Endothelial cell of umbilical vein (primary cell): ENCODE measurements at regions not wholly inside any gene's neighbourhood (a gene's known extent, or its start where the extent isn't known, plus 50 kb on each side); places are given as distances from the start of the nearest gene placed in this dataset.

Source experiments
- BruUV-seq: library from RNA; stranded (reverse); fragments of 400-500 nt; replicated peaks from 2 replicates; lab custom pipeline; 2021; lab: Mats Ljungman, UMichigan
- CTCF ChIA-PET: fragments of 300-600, 350-600 bp; sonication (Branson Sonifier 250); formaldehyde crosslinking; loops from one replicate; lab custom pipeline; 2021; ENCODE audit warnings: antibody characterized with exemption, inconsistent platforms; lab: Charles Lee
- POLR2A ChIA-PET: fragments of 300-600, 350-600 bp; sonication (Branson Sonifier 250); formaldehyde crosslinking; loops from one replicate; lab custom pipeline; 2021; ENCODE audit warnings: antibody characterized with exemption, inconsistent platforms; lab: Charles Lee
- DNase-seq: peaks from one replicate; pipeline ENCODE4 v3.0.0-alpha.2; 2011; ENCODE audit warnings: low read depth, low spot score
- FAIRE-seq: peaks from 2 replicates; lab custom pipeline; 2011; peaks lifted over from hg19 to GRCh38; lab: Jason Lieb, UNC
- H2AFZ ChIP-seq: 2 replicates; pipeline ENCODE4 v1.6.0; 2012; ENCODE audit warnings: low read depth, low read length, control low read depth, inconsistent platforms
- H3K27ac ChIP-seq: 2 replicates; pipeline ENCODE4 v1.5.1; 2011; ENCODE audit warnings: low read depth, mild to moderate bottlenecking, control low read depth, low read length, moderate library complexity; ENCODE audit not compliant: insufficient read depth
- H3K27me3 ChIP-seq, 2 experiments: 2 replicates each; pipeline versions ENCODE4 v1.6.0 to v1.6.1; 2011; ENCODE audit warnings: low read length in 2 of 2, mixed read lengths in 1 of 2; ENCODE audit not compliant: control insufficient read depth in 2 of 2, insufficient read depth in 2 of 2
- H3K36me3 ChIP-seq, 2 experiments: 2 replicates in 1 of 2; 3 replicates in 1 of 2; pipeline ENCODE4 v1.5.1; 2011; ENCODE audit warnings: low read length in 2 of 2, mild to moderate bottlenecking in 1 of 2, moderate library complexity in 1 of 2; ENCODE audit not compliant: control insufficient read depth in 2 of 2, insufficient read depth in 2 of 2; ENCODE audit errors: extremely low read depth in 1 of 2
- H3K4me1 ChIP-seq: 3 replicates; pipeline ENCODE4 v1.5.1; 2011; ENCODE audit warnings: mild to moderate bottlenecking, low read length; ENCODE audit not compliant: control insufficient read depth, insufficient read depth; ENCODE audit errors: extremely low read depth
- H3K4me2 ChIP-seq: 2 replicates; pipeline ENCODE4 v1.6.1; 2011; ENCODE audit warnings: low read length, control low read depth, mixed read lengths; ENCODE audit not compliant: insufficient read depth
- H3K4me3 ChIP-seq, 3 experiments: fragments of 200-600 bp in 1 of 3; sonication (generic), shearing (Covaris generic) in 1 of 3; replicated peaks in 1 of 3; 2 replicates each; pipeline ENCODE4 v1.5.1; 2011 to 2016; ENCODE audit warnings: control low read depth in 3 of 3, low read length in 3 of 3, mild to moderate bottlenecking in 2 of 3, inconsistent platforms in 1 of 3, low read depth in 1 of 3, moderate library complexity in 1 of 3; ENCODE audit not compliant: insufficient read depth in 1 of 3
- H3K79me2 ChIP-seq: 2 replicates; pipeline ENCODE4 v1.6.0; 2012; ENCODE audit warnings: low read length, inconsistent platforms; ENCODE audit not compliant: control insufficient read depth, insufficient read depth
- H3K9ac ChIP-seq: replicated peaks from 2 replicates; pipeline ENCODE3; 2011; ENCODE audit warnings: low read length, control low read depth; ENCODE audit not compliant: insufficient read depth; ENCODE audit errors: extremely low read depth
- H3K9me1 ChIP-seq: replicated peaks from 3 replicates; pipeline ENCODE4 v1.6.0; 2011; ENCODE audit warnings: mild to moderate bottlenecking, low read length; ENCODE audit not compliant: control insufficient read depth, insufficient read depth; ENCODE audit errors: extremely low read depth
- H3K9me3 ChIP-seq: replicated peaks from 2 replicates; pipeline ENCODE4 v1.5.1; 2012; ENCODE audit warnings: low read length, inconsistent platforms; ENCODE audit not compliant: control insufficient read depth, insufficient read depth
- H4K20me1 ChIP-seq: replicated peaks from 2 replicates; pipeline ENCODE3; 2011; ENCODE audit warnings: mild to moderate bottlenecking, low read length; ENCODE audit not compliant: control insufficient read depth, insufficient read depth; ENCODE audit errors: extremely low read depth
- CTCF ChIP-seq, 2 donors: IDR thresholded peaks; 1 replicate in 1 of 2; 2 replicates in 1 of 2; pipeline ENCODE4 v1.5.1; 2011; ENCODE audit warnings: low read length in 2 of 2, mild to moderate bottlenecking in 2 of 2, moderate library complexity in 2 of 2, control low read depth in 1 of 2, inconsistent platforms in 1 of 2, low read depth in 1 of 2; ENCODE audit not compliant: insufficient read depth in 1 of 2; ENCODE audit errors: extremely low read depth in 1 of 2
- EZH2 ChIP-seq: IDR thresholded peaks from 2 replicates; pipeline ENCODE4 v1.6.1; 2012; ENCODE audit warnings: borderline replicate concordance, low read depth, mild to moderate bottlenecking, moderate library complexity, low read length, inconsistent platforms; ENCODE audit not compliant: severe bottlenecking
- FOS ChIP-seq: IDR thresholded peaks from 2 replicates; pipeline ENCODE4 v1.6.1; 2011; ENCODE audit warnings: mild to moderate bottlenecking, low read length, moderate library complexity, borderline replicate concordance; ENCODE audit not compliant: insufficient read depth
- JUN ChIP-seq: IDR thresholded peaks from 2 replicates; pipeline ENCODE4 v1.6.1; 2011; ENCODE audit warnings: borderline replicate concordance, low read depth; ENCODE audit not compliant: insufficient read length, insufficient read depth
- MAX ChIP-seq: IDR thresholded peaks from 2 replicates; pipeline ENCODE4 v1.6.1; 2011; ENCODE audit not compliant: insufficient read depth, insufficient read length
- MYC ChIP-seq: IDR thresholded peaks from one replicate; pipeline ENCODE4 v1.6.1; 2011; ENCODE audit warnings: mild to moderate bottlenecking, low read depth, low read length
- POLR2A ChIP-seq: IDR thresholded peaks from 2 replicates; pipeline ENCODE4 v1.6.1; 2012; ENCODE audit warnings: low read depth, mild to moderate bottlenecking, control low read depth, low read length
- POLR2AphosphoS5 ChIP-seq: IDR thresholded peaks from 2 replicates; pipeline ENCODE4 v1.6.1; 2012; ENCODE audit warnings: low read depth, mild to moderate bottlenecking, control low read depth, low read length, moderate library complexity; ENCODE audit not compliant: insufficient read depth
- dilution Hi-C: fragments of 300-500 bp; cut with MboI; formaldehyde crosslinking; loops from one replicate; pipeline ENCODE4 v1.15.0; 2019; ENCODE audit warnings: low sequenced_read_pairs; ENCODE audit not compliant: extremely low pct_ligation_motif_present
- intact Hi-C: fragments of 100-400 bp; cut with micrococcal nuclease; formaldehyde crosslinking; loops from one replicate; pipeline ENCODE4 v1.10.0; 2022

GRCh38 chr7:85655252-85655651, 468.4 kb upstream of the SEMA3D start:
- no TSS peak for BruUV-seq
- dilution Hi-C loops: no loop called here
- FAIRE-seq (no peak), DNase-seq (no peak)
- intact Hi-C loops: no loop called here
- Histone ChIP-seq H3K79me2 (no peaks in the 10 kb centered on the region), H4K20me1 (no peaks in the 10 kb centered on the region), H3K4me2 (no peak overlapping the region), H3K4me1 (no peaks in the 10 kb centered on the region), H2AFZ (peak overlapping the region; percentile 33), H3K27me3 (no peaks in the 10 kb centered on the region), H3K9me1 (no peaks in the 10 kb centered on the region), H3K9me3 (no peaks in the 10 kb centered on the region), H3K27ac (no peak overlapping the region), H3K4me3 (no peak overlapping the region), H3K9ac (no peak overlapping the region), H3K36me3 (no peaks in the 10 kb centered on the region)
- TF ChIP-seq CTCF (IDR thresholded peaks at IDR 0.05; ENCODE audit: extremely low read depth in 1 of 2, insufficient read depth in 1 of 2, low read depth in 1 of 2, low read length in 2 of 2): no peak
- TF ChIP-seq MYC: no peak
- no peak for TF ChIP-seq MAX
- TF ChIP-seq JUN: no peak
- no peak for TF ChIP-seq POLR2A
- no peak for TF ChIP-seq FOS
- TF ChIP-seq POLR2AphosphoS5: no peak
- no peak for TF ChIP-seq EZH2
- POLR2A ChIA-PET: no interaction called here
- CTCF ChIA-PET: interaction anchor here (1.2 kb wide), 1 partner anchor 9 kb away, joined by 3 read pairs; no protein-coding TSS in a partner anchor
